ENCODE measurements at regions not wholly inside any gene's neighbourhood (a gene's known extent, or its start where the extent isn't known, plus 50 kb on each side); places are given as distances from the start of the nearest gene placed in this dataset.

DNA sequence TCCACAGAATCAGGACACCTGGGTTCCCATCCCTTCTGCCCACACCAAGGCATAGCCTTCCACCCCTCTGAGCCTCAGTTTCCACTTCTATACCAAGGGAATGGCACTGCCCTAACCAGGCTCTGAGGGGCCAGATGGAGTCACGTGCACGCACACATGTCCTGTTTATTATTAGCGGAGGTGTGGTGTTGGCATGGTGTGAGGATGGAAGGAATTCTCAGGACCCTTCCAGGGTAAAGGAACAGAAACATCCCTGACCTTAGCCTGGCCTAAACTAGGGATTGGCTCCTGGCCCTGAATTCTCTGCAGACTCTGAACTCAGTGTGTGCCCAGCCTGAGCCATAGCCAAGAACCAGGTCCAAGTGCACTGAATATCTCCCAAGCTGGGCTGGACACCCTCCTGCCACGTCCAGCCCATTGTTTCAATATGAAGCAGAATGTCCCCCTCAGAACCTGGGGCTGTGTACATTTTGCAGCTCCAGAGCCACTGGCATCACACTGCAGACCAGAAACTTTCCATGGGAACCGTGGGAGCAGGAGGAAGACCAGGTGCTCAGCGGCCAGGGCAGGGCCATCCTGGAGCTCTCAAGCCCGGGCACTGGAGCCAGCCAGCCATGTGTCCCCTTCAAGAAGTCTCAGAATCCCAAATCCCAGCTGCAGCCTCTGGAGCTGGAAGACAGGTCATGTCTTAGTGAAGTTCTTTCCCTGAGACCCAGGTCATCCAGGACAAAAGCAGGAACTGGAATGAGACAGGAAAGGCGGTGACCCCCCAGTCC lies 208.4 kb downstream of the ANKRD60 start:
- TF ChIP-seq CTCF (conservative IDR thresholded peaks at IDR 0.05; ENCODE audit: low read length): no peak
- no peak for TF ChIP-seq EZH2phosphoT487 (IDR thresholded peaks at IDR 0.05; ENCODE audit: borderline replicate concordance, low read depth, low read length)

Measured in OCI-LY7 (cell line).